ENCODE measurements at regions not wholly inside any gene's neighbourhood (a gene's known extent, or its start where the extent isn't known, plus 50 kb on each side); places are given as distances from the start of the nearest gene placed in this dataset.

GRCh38 chr1:99445071-99445470, 180.8 kb downstream of the PLPPR4 start:
- no peak for DNase-seq

DNA sequence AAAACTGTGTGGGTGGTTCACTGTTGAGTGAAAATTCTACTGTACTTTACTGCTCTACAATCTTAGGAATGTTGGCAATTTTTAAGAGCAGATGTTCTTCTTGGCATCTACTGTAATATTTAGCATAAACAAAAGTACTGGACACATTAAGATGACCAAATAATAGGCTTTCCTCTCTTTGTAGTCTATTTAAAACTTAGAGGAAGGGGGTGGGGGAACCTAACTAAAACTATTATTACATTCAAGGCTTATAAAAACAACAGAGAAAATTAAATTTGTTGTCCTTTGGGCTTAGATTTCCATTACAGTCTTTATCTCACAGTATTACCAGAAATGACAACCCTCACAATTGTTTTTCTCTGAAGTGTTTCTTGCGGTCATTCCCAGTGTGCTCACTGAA, 181.2 kb downstream of the PLPPR4 start:
- no peak for DNase-seq

DNA sequence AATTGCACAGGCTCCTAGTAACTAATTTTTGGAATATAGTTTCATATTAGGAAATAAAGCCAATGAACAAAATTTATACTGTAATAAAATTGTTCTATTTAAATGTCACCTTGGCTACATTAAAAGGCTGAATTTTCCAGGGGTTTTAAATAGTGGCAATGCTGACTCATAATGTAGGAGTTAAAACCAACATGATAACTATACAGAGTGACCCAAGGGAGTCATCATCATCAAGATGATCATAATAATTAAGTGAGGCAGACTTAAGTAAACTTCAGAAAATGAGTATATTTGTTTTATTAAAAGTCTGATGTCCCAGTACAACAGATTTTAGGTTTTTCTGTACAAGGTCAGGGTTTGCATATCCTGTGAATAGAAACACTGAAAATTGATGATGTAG, 183.4 kb downstream of the PLPPR4 start:
- no peak for DNase-seq

DNA sequence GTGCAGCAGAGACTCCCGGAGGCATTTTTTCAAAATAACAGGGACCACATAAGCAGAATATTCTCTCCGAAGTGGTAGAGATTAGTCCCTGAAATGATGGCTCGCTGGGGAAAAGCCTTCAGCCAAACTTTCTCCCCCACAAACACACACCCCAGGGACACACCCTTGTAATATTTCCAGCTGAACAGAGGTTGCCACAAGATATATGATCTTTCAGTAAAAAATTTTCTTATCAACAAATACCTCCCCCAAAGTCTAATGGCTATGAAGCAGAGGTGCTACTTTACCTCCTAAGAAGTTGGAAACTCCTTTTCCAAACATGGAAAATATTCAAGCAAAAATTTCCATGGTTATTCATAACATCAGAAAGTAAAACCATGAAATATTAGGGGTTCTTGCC, 190.2 kb upstream of the PALMD start:
- no peak for DNase-seq

DNA sequence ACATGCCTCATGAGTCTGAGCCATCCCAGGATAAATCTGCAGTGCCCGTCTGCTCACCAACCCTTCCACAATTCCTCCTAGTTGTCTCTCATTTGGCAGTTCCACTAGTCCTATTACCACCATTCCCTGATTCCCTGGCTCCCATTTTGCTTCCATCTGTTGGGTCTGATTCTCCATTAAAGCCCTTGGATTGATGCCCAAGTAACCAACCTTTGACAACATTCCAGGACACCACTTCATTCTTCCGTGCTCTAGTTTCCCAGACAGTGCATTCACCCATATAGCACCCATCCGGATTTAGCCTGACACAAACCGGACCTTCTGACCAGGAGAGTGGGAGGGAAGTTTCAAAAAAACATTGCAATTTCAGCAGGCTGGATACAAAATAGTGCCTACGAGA, 189.4 kb upstream of the PALMD start:
- no peak for DNase-seq

DNA sequence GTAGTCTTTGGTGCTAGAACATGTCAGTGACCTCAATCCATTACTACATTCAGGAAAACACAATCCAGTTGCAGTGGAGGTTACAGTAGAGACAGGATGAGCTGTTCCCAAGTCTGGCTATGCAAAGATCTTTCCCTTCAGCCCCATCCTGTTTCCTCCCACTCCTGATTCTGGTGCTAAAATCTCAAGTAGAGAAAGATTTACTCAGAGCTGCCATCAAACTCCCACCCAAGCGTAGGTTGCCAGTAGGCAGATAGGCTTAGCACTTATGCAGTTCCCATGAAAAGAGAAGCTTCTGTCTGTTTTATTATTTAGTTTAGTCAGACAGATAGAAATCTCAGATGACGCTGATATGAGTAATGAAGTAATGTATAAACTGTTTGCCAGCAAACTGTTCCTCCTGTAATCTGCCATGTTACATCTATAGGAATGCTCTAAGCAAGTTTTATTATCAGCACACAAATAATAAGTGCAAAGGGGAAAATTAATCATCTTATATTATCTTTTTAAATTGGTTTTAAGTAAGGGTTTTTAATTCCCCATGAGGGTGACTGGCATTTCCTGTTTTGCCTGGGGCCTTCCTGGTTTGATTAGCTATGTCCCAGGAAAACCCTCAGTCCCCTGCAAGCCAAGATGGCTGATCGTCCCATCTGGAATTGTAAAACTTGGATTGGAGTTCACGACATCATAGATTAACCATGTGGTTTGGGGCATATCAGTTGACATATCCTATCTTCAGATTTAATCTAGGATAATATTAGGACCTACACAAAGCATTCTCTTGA, 188.3 kb upstream of the PALMD start:
- DNase-seq = no peak

- DNase-seq = no peak
These were observed 184.4 kb upstream of the PALMD start for GRCh38 chr1:99461499-99461898.

- DNase-seq = no peak
These were observed 181.2 kb upstream of the PALMD start for GRCh38 chr1:99464738-99465137.

DNA sequence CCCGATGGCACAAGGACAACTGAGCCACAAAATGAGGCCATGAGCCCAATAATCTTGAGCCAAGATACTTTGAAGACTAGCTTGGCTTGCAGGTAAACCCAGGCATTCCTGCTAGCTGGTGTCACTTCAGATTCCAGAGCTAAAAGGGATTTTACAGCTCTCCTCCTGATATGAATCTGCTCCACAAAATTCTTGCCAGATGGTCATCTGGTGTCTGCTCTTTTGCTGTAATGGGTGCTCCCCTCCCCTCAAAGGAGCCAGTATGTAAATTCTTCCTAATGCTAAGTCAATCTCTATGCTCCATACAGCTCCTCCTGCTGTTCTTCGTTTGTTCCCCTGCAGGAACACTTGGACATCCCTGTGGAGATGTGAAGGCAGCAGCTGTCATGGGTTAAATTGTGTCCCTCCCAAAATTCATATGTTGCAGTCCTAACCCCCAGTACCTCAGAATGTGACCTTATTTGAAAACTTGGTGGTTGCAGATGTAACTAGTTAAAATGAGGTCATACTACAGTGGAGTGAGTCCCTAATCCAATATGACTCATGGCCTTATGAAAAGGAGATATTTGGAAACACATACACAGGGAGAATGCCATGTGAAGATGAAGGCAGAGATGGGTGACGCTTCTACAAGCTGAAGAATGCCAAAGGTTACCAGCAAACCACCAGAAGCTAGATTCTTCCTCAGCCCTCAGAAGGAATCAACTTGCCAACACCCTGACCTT, 180.6 kb upstream of the PALMD start:
- DNase-seq = no peak

- DNase-seq = no peak
These were observed 178.3 kb upstream of the PALMD start for GRCh38 chr1:99467645-99468044.

- no peak for DNase-seq
These were observed 176.4 kb upstream of the PALMD start for GRCh38 chr1:99469550-99469971.

DNA sequence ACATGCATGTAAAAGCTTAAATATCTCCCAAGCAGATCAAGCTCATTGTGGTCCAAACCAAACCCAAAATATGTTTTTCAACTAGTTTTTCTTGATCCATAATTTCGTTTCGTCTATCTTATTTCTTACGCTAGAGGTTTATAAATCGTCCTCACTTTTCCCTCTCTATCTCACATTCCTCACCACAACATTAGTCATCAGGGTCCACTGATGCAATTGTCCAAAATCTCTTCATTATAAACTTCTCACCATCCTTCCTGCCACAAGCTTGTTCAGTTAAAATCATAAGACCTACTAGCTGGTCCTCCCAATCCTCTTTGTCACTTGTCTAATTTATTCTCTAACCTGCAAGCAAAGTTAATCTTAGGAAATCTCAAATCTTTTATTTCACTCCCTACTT, 173.0 kb upstream of the PALMD start:
- DNase-seq = no peak

GRCh38 chr1:99474350-99474893, 171.5 kb upstream of the PALMD start:
- DNase-seq = no peak

DNA sequence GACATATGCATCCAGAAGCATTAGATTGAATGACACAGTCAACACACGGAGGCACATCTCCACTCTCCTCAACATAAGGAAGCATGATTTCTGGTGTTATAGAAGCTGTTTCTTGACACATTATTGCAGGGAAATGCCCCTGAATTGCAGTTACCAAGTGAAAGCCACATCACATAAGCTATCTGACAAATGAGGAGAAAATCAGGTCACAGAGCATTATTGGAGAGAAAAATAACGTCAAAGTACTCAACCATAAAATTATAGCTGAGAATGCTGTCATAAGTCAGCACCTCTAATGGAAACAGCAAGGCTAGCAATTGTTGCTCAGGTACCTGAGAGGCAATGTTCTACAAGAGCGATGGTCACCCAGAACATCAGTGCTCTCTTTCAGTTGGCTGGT, 169.9 kb upstream of the PALMD start:
- DNase-seq = no peak

GRCh38 chr1:99481391-99481996, 164.4 kb upstream of the PALMD start:
- DNase-seq = peak; percentile 56

DNA sequence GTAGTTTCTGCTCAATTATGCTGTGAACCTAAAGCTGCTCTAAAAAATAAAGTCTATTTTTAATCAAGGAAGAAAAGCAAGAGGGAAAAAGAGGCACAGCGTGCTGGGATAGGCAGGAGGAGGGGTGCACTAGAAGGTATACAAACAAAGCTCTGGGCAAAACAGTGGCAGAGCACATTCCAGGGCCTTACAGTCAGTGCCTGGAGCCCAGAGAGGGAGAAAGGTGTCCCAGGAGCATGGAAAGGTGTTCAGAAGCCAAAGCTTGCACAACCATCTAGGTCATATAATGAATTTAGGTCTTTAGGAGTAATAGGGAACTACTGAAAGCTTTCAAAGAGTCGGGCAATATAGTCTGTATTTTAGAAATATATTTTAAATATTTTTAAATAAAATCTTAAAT, 163.6 kb upstream of the PALMD start:
- no peak for DNase-seq

DNA sequence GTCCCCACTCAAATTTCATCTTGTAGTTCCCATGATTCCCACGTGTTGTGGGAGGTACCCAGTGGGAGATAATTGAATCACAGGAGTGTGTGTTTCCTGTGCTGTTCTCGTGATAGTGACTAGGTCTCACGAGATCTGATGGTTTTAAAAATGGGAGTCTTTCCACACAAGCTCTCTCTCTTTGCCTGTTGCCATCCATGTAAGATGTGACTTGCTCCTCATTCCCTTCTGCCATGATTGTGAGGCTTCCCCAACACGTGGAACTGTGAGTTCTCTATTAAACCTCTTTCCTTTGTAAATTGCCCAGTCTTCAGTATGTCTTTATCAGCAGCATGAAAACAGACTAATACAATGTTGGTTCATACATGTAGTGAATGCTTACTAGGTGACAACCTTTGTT, 163.2 kb upstream of the PALMD start:
- DNase-seq = no peak

DNA sequence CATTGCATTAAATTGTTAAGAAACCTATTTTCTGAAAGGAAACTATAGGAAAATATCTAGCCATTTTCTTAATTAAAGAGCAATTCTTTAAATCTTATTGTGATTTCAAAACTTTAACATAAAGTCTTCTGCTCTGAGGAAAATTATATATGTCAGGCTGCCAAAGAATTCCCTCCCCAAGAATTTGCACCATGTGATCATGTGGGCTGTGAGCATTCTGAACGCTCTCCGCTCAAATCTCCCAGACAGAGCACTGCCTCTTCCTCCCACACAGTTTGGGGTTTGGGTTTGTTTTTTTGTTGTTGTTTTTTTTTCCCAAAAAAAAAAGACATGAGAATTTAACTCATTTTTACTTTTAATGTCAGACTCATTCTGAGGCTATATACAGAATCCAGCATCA, 155.9 kb upstream of the PALMD start:
- DNase-seq = no peak

- DNase-seq = no peak
These were observed 149.8 kb upstream of the PALMD start for GRCh38 chr1:99496067-99496466.

DNA sequence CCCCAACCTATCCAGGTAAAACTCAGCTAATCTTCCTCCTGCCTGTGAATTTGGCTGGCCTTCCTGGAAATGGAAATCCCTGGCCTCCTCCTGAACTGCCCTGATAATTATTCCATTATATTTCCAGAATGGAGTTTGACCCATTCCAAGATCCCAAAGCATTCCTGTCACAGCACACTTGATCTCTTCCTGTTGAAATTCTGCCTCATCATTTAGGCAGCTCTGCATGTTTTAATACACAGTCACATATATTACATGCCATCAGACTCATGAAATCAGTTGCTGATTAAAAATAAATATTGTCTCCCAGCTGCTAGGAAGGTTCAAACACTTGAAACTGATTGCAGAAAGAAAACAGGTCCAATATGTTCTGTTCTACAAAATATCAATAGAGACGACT, 148.2 kb upstream of the PALMD start:
- DNase-seq = no peak

DNA sequence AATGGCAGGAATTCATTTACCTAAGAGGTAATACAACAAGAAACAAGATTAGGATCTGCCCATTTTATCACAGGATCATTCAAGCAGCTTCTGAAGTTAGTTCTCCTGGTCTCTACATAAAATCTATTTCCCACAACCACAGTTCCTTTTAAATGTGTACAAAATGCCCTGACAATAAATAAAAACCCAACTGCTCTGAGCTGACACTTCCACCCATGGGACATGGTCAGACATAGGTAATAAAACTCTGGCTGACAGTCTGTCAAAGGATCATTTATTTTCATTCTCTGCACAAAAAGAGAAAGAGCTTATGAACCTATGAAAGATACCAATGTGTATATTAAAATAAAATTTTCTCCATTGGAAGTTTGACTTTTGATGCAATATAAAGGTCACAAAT, 145.4 kb upstream of the PALMD start:
- DNase-seq = no peak

DNA sequence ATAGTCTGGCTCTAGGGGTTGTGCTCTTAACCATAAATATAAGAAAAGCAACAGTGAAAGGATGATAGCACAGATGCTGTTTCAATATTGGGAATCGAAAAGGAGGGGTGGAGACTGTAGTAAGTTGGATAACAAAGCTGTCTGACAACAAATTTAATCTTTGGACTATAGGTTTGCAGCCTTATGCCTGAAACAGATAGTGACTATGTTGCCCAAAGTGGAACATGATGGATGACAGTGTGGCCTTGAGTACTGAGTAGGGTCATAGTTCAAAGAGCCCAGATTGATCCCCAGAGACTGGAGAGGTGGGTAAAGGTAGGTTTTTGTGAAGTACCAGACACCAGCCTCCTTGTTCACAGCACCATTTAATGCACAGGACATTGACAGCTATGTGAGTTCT, 144.0 kb upstream of the PALMD start:
- no peak for DNase-seq

DNA sequence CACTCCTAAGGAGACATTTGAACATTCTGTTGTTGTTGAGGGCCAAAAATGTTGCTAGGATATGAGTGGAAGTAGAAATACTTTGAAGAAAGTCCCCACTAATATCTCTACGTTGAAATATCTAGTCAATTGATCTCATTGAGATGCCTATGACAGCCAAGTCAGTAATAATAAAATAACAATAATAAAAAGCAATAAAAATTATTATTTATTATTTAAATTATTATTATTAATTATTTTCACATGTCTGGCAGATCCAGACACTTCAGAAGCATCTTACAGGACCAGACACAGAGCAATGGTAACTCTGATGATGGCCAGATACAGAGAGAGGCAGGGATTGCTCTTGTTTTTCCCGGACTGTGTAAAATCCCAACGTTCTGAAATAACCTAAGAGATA, 143.5 kb upstream of the PALMD start:
- no peak for DNase-seq

GRCh38 chr1:99503276-99503747, 142.6 kb upstream of the PALMD start:
- DNase-seq = no peak
